ENCODE measurements at regions not wholly inside any gene's neighbourhood (a gene's known extent, or its start where the extent isn't known, plus 50 kb on each side); places are given as distances from the start of the nearest gene placed in this dataset.

DNA sequence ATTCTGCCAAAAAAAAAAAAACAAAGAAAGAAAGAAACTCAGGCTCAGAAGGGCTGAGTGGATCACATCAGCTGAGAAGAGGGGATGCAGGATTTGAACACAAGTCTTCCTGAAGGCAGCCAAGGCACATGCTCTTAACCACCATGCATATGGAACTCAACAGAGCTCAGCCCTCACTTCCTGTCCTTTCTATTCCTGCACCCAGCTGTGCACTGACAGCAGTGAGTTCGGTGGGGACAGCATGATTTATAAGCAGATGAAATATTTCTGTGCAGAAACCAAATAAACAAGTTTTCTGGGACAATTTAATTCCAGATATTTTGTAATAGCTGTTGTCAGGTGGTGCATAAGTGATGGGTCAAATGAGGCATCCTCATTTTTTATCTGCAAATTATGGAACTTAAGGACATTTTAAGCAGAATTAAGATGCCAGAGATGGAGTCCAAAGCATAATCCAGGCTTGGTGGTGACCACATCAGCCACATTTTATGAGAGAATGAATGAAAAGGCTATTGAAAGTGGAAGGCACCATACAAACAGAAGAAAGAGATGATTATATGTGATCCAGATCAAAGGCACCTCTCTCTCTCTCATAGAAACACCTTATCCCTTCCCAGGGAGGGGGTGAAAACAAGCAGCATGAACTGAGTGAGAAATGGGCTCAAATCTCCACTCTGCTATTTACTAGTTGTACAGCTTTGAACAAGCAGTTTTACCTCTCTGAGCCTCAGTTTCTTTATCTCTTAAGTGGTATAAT, 303.6 kb upstream of the MSX2 start:
- Histone ChIP-seq H3K36me3 (ENCODE audit: control insufficient read depth, insufficient read depth, low read length) (no peaks in the 10 kb centered on the region), H3K4me3 (ENCODE audit: extremely low read depth, insufficient read depth, low read length, poor library complexity, severe bottlenecking) (no peak overlapping the region), H3K9me3 (ENCODE audit: control insufficient read depth, low read length) (no peaks in the 10 kb centered on the region), H3K4me1 (ENCODE audit: control insufficient read depth, insufficient read depth, low read length, poor library complexity, severe bottlenecking) (peaks cover 33% of the 10 kb centered on the region), H3K27ac (ENCODE audit: low read depth, low read length, severe bottlenecking) (no peak overlapping the region)
- WGBS, 2 experiments (ENCODE audit: insufficient coverage in 2 of 2) = no CpG with 5 or more reads among the region's 1 CpG

DNA sequence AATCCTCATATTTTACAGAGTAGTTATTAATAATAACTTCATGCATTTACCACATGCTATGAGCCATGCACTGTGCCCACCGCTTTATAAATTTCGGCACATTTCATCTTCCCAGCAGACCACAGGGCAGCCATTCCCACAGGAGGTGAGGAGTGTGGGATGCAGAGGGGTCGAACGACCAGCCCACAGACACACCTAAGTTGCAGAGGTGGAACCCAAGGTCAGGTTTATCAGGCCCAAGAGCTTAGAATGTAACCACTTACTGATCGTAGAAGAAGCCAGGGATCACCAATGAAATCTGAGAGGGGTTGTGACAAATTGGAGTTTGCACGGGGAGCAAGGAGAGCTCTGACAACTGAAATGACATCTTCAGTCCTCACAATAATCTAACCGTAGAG, 303.0 kb upstream of the MSX2 start:
- Histone ChIP-seq H3K4me1 (ENCODE audit: control insufficient read depth, insufficient read depth, low read length, poor library complexity, severe bottlenecking) (peaks cover 38% of the 10 kb centered on the region), H3K27ac (ENCODE audit: low read depth, low read length, severe bottlenecking) (no peak overlapping the region)

GRCh38 chr5:174423558-174423957, 300.8 kb upstream of the MSX2 start:
- Histone ChIP-seq H3K9me3 (ENCODE audit: control insufficient read depth, low read length) (no peaks in the 10 kb centered on the region), H3K27ac (ENCODE audit: low read depth, low read length, severe bottlenecking) (no peak overlapping the region), H3K36me3 (ENCODE audit: control insufficient read depth, insufficient read depth, low read length) (no peaks in the 10 kb centered on the region), H3K4me3 (ENCODE audit: extremely low read depth, insufficient read depth, low read length, poor library complexity, severe bottlenecking) (no peak overlapping the region), H3K4me1 (ENCODE audit: control insufficient read depth, insufficient read depth, low read length, poor library complexity, severe bottlenecking) (peaks cover 42% of the 10 kb centered on the region)
- 90 to 91% methylated on average over 10 to 11 of the region's 11 CpGs for WGBS, 2 experiments (ENCODE audit: insufficient coverage in 2 of 2)

More for the DNA sequence above, 303.0 kb upstream of the MSX2 start:
- no peaks in the 10 kb centered on the region for H3K9me3 ChIP-seq (ENCODE audit: control insufficient read depth, low read length)
- H3K4me3 ChIP-seq (ENCODE audit: extremely low read depth, insufficient read depth, low read length, poor library complexity, severe bottlenecking) = no peak overlapping the region
- WGBS, 2 experiments (ENCODE audit: insufficient coverage in 2 of 2) = 72 to 76% methylated on average over 4 to 5 of the region's 7 CpGs
- no peaks in the 10 kb centered on the region for H3K36me3 ChIP-seq (ENCODE audit: control insufficient read depth, insufficient read depth, low read length)

DNA sequence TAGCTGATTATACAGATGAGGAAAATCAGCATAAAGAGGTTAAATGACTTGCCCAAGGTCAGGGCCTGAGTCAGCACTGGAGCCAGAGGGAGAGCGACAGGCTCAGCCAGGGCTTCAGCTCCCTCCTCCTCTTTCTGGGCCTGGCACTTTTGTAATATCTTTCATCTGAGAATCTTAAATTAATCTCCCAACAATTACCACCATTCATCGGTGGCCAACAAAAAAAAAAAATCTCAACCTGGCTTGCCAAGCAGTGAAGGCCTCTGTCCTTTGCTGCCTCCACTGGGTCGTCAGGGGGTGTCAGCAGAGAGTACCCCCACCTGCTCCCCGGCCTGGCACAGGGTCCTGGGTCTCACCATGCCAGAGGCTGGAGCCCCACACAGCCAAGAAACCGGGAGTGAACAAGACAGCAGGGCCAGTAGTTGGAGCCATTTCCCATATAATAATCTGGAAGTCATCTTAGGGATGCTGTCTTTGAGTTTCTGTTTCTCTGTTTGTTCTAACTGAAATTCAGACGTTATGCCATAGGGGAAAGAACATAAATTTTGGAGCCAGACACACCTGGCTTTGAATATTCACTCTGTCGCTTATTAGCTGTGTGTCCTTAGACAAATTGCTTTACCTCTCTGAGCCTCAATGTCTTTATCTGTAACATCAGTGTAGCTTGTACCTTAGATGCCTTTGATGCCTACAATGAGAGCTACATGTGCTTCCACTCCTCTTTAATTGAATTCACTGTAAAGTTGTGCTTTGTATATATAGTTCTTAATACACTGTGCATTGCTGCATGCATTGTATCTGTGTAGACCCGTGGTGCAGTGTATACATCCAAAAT, 299.9 kb upstream of the MSX2 start:
- 67 to 82% methylated on average over 5 to 7 of the region's 8 CpGs for WGBS, 2 experiments (ENCODE audit: insufficient coverage in 2 of 2)

DNA sequence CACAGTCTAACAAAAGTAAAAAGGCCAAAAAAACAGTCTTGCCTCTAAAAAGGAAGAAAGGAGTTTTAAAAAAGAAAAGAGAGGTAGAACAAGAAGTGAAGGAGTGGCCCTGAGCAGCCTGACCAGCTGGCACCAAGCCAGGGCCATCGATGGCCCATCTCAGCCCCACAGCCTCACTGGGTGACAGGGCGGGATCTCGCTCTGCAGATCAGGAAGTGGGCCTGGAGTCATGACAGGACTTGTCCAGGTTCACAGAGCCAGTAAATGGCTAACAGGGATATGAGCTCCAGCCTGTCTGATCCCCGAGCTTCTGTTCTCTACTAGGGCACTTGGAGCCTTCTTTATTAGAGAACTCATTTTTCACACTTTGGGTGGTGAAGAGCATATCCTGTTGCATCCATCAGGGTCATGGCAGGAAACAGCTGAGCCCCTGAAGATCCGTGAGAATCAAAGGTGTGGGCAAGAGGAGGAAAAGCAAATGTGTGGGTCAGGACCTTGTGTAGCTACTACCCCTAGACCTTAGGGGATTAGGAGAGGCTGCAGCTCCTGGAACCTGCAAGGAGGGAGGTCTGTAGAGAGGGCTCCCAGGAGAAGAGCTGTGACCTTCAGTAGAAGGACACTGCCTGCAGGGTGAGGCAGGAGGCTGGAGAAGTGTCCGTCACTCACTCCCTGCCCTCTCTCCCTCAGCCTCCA, 299.0 kb upstream of the MSX2 start:
- no peak overlapping the region for H3K27ac ChIP-seq (ENCODE audit: low read depth, low read length, severe bottlenecking)
- H3K9me3 ChIP-seq (ENCODE audit: control insufficient read depth, low read length) = no peaks in the 10 kb centered on the region
- H3K36me3 ChIP-seq (ENCODE audit: control insufficient read depth, insufficient read depth, low read length) = no peaks in the 10 kb centered on the region
- 67 to 79% methylated on average over 4 to 5 of the region's 6 CpGs for WGBS, 2 experiments (ENCODE audit: insufficient coverage in 2 of 2)
- H3K4me1 ChIP-seq (ENCODE audit: control insufficient read depth, insufficient read depth, low read length, poor library complexity, severe bottlenecking) = peaks cover 39% of the 10 kb centered on the region
- H3K4me3 ChIP-seq (ENCODE audit: extremely low read depth, insufficient read depth, low read length, poor library complexity, severe bottlenecking) = no peak overlapping the region

More for the DNA sequence above, 299.9 kb upstream of the MSX2 start:
- Histone ChIP-seq H3K4me3 (ENCODE audit: extremely low read depth, insufficient read depth, low read length, poor library complexity, severe bottlenecking) (no peak overlapping the region), H3K27ac (ENCODE audit: low read depth, low read length, severe bottlenecking) (no peak overlapping the region), H3K36me3 (ENCODE audit: control insufficient read depth, insufficient read depth, low read length) (no peaks in the 10 kb centered on the region), H3K9me3 (ENCODE audit: control insufficient read depth, low read length) (no peaks in the 10 kb centered on the region), H3K4me1 (ENCODE audit: control insufficient read depth, insufficient read depth, low read length, poor library complexity, severe bottlenecking) (peaks cover 39% of the 10 kb centered on the region)

DNA sequence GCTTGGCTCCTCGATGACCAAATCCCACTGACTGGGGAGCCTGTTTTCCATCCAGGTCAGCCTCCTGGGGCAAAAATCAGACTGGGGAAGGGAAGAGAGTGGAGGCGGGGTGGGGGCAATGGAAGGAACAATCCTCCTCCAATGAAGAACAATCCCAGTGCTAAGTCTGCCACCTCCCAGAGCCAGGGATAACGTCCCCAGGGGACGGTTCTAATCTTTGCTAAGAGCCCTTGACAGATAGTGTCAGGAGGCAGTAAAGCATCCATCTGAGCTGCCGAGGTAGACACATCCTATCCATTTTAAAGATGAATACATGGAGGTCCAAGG, 298.5 kb upstream of the MSX2 start:
- WGBS, 2 experiments (ENCODE audit: insufficient coverage in 2 of 2) = 69% methylated on average over 2 of the region's 5 CpGs; no CpG with 5 or more reads in 1 of the 2 experiments
- Histone ChIP-seq H3K9me3 (ENCODE audit: control insufficient read depth, low read length) (no peaks in the 10 kb centered on the region), H3K27ac (ENCODE audit: low read depth, low read length, severe bottlenecking) (no peak overlapping the region), H3K36me3 (ENCODE audit: control insufficient read depth, insufficient read depth, low read length) (no peaks in the 10 kb centered on the region), H3K4me3 (ENCODE audit: extremely low read depth, insufficient read depth, low read length, poor library complexity, severe bottlenecking) (no peak overlapping the region), H3K4me1 (ENCODE audit: control insufficient read depth, insufficient read depth, low read length, poor library complexity, severe bottlenecking) (peaks cover 39% of the 10 kb centered on the region)

DNA sequence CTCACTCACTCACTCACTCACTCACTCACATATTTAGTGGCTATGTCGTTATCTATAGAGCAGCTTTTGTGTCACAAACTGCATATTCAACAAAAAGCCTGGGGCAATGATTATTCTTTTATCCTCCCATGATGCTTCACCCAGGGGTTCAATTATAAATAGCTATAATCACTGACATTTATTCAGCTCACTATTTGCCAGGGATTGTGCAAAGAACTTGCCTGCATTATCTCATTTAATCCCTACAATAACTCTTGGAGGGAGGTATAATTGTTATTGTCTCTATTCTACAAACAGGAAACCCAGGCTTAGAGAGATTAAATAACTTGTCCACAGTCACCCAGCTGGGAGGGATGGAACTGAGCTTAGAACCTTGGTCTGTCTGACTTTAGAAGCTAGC, 298.0 kb upstream of the MSX2 start:
- Histone ChIP-seq H3K9me3 (ENCODE audit: control insufficient read depth, low read length) (no peaks in the 10 kb centered on the region), H3K4me3 (ENCODE audit: extremely low read depth, insufficient read depth, low read length, poor library complexity, severe bottlenecking) (no peak overlapping the region), H3K4me1 (ENCODE audit: control insufficient read depth, insufficient read depth, low read length, poor library complexity, severe bottlenecking) (peaks cover 39% of the 10 kb centered on the region), H3K27ac (ENCODE audit: low read depth, low read length, severe bottlenecking) (no peak overlapping the region), H3K36me3 (ENCODE audit: control insufficient read depth, insufficient read depth, low read length) (no peaks in the 10 kb centered on the region)
- WGBS, 2 experiments (ENCODE audit: insufficient coverage in 2 of 2) = 90 to 100% methylated on average over 1 of the region's 1 CpG

- 94% methylated on average over 4 of the region's 4 CpGs for WGBS, 2 experiments (ENCODE audit: insufficient coverage in 2 of 2)
- no peak overlapping the region for H3K27ac ChIP-seq (ENCODE audit: low read depth, low read length, severe bottlenecking)
- no peak overlapping the region for H3K4me3 ChIP-seq (ENCODE audit: extremely low read depth, insufficient read depth, low read length, poor library complexity, severe bottlenecking)
- H3K9me3 ChIP-seq (ENCODE audit: control insufficient read depth, low read length) = no peaks in the 10 kb centered on the region
- H3K4me1 ChIP-seq (ENCODE audit: control insufficient read depth, insufficient read depth, low read length, poor library complexity, severe bottlenecking) = peaks cover 39% of the 10 kb centered on the region
- H3K36me3 ChIP-seq (ENCODE audit: control insufficient read depth, insufficient read depth, low read length) = no peaks in the 10 kb centered on the region
Measured at GRCh38 chr5:174426851-174427250, 297.5 kb upstream of the MSX2 start.

GRCh38 chr5:174427304-174427703, 297.1 kb upstream of the MSX2 start:
- Histone ChIP-seq H3K27ac (ENCODE audit: low read depth, low read length, severe bottlenecking) (no peak overlapping the region), H3K4me1 (ENCODE audit: control insufficient read depth, insufficient read depth, low read length, poor library complexity, severe bottlenecking) (peaks cover 37% of the 10 kb centered on the region), H3K36me3 (ENCODE audit: control insufficient read depth, insufficient read depth, low read length) (no peaks in the 10 kb centered on the region), H3K9me3 (ENCODE audit: control insufficient read depth, low read length) (no peaks in the 10 kb centered on the region), H3K4me3 (ENCODE audit: extremely low read depth, insufficient read depth, low read length, poor library complexity, severe bottlenecking) (no peak overlapping the region)
- 96 to 100% methylated on average over 4 of the region's 5 CpGs for WGBS, 2 experiments (ENCODE audit: insufficient coverage in 2 of 2)

DNA sequence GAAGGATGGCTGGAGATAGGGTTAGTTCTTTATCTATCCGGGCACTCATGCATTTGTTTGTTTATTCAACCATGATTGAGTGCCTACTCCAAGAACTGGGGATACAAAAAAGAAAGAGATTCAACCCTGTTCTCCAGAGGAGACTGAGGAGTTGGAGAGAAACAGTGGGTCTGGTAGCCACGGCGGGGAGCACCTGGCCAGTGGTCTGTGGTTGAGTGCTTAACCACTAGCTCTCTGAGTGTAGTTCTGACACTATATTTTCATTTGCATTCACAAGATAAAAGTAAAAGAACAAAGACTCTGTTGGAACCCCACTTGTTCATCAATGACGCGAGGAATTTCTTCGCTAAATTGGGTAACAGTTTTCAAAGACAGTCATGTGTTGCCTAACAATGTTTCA, 295.5 kb upstream of the MSX2 start:
- H3K4me3 ChIP-seq (ENCODE audit: extremely low read depth, insufficient read depth, low read length, poor library complexity, severe bottlenecking) = no peak overlapping the region
- peaks cover 28% of the 10 kb centered on the region for H3K4me1 ChIP-seq (ENCODE audit: control insufficient read depth, insufficient read depth, low read length, poor library complexity, severe bottlenecking)
- no peak overlapping the region for H3K27ac ChIP-seq (ENCODE audit: low read depth, low read length, severe bottlenecking)
- H3K9me3 ChIP-seq (ENCODE audit: control insufficient read depth, low read length) = no peaks in the 10 kb centered on the region
- H3K36me3 ChIP-seq (ENCODE audit: control insufficient read depth, insufficient read depth, low read length) = no peaks in the 10 kb centered on the region
- WGBS, 2 experiments (ENCODE audit: insufficient coverage in 2 of 2) = 91 to 96% methylated on average over 4 to 6 of the region's 6 CpGs
